T-helper 1 cell treated with Interleukin-12 subunit alpha and Interleukin-12 subunit beta and Interleukin-4 antibody, amounts not matched to agents 30 μg/mL and 1 μg/mL, for 36 hours (primary cell): ENCODE measurements at regions not wholly inside any gene's neighbourhood (a gene's known extent, or its start where the extent isn't known, plus 50 kb on each side); places are given as distances from the start of the nearest gene placed in this dataset.
"Not testable (repeated sequence)": the region's sequence is repeated elsewhere in the genome, so short reads cannot be mapped to it uniquely, and the experiment has no call there.

ENCODE experiments used
- H3K27ac Mint-ChIP-seq: one replicate; pipeline ENCODE4 v1.8.0; 2021; ENCODE audit warnings: mild to moderate bottlenecking, mixed read lengths
- H3K27me3 Mint-ChIP-seq: one replicate; pipeline ENCODE4 v1.8.0; 2021; ENCODE audit warnings: low read depth, mixed read lengths
- H3K36me3 Mint-ChIP-seq: one replicate; pipeline ENCODE4 v1.8.0; 2021; ENCODE audit warnings: low read depth, mixed read lengths
- H3K4me1 Mint-ChIP-seq: one replicate; pipeline ENCODE4 v1.8.0; 2021; ENCODE audit warnings: low read depth, mixed read lengths
- H3K4me3 Mint-ChIP-seq: one replicate; pipeline ENCODE4 v1.8.0; 2021; ENCODE audit warnings: mild to moderate bottlenecking, moderate library complexity, mixed read lengths
- H3K9me3 Mint-ChIP-seq: one replicate; pipeline ENCODE4 v1.8.0; 2021; ENCODE audit warnings: mixed read lengths

- Mint-ChIP-seq H3K4me1 (no peaks in the 10 kb centered on the region), H3K27me3 (no peaks in the 10 kb centered on the region), H3K9me3 (peaks cover 46% of the 10 kb centered on the region), H3K4me3 (no peak overlapping the region), H3K36me3 (no peaks in the 10 kb centered on the region), H3K27ac (no peak overlapping the region)
These were observed 554.1 kb downstream of the GOLGA6L6 start for GRCh38 chr15:19987389-19988048.

GRCh38 chr15:19984101-19984500 is 557.5 kb downstream of the GOLGA6L6 start:
- no peaks in the 10 kb centered on the region for H3K4me1 Mint-ChIP-seq
- H3K4me3 Mint-ChIP-seq: no peak overlapping the region
- no peaks in the 10 kb centered on the region for H3K36me3 Mint-ChIP-seq
- H3K27me3 Mint-ChIP-seq: no peaks in the 10 kb centered on the region
- H3K27ac Mint-ChIP-seq: no peak overlapping the region
- peaks cover 52% of the 10 kb centered on the region for H3K9me3 Mint-ChIP-seq

GRCh38 chr15:19974998-19975397 is 566.6 kb downstream of the GOLGA6L6 start:
- Mint-ChIP-seq H3K27ac (no peak overlapping the region), H3K27me3 (no peaks in the 10 kb centered on the region), H3K36me3 (no peaks in the 10 kb centered on the region), H3K4me1 (no peaks in the 10 kb centered on the region), H3K4me3 (no peak overlapping the region), H3K9me3 (peaks cover 41% of the 10 kb centered on the region)

- no peak overlapping the region for H3K4me3 Mint-ChIP-seq
- peaks cover 40% of the 10 kb centered on the region for H3K9me3 Mint-ChIP-seq
- no peak overlapping the region for H3K27ac Mint-ChIP-seq
- no peaks in the 10 kb centered on the region for H3K4me1 Mint-ChIP-seq
- H3K27me3 Mint-ChIP-seq: no peaks in the 10 kb centered on the region
- H3K36me3 Mint-ChIP-seq: no peaks in the 10 kb centered on the region
These were observed 567.9 kb downstream of the GOLGA6L6 start for GRCh38 chr15:19973718-19974117.

- H3K36me3 Mint-ChIP-seq, H3K27ac Mint-ChIP-seq, H3K4me1 Mint-ChIP-seq, H3K4me3 Mint-ChIP-seq, H3K27me3 Mint-ChIP-seq: not testable (repeated sequence)
- peaks cover 39% of the 10 kb centered on the region for H3K9me3 Mint-ChIP-seq
These were observed 569.0 kb downstream of the GOLGA6L6 start for GRCh38 chr15:19972582-19972981.

GRCh38 chr15:19965574-19965973 is 576.0 kb downstream of the GOLGA6L6 start:
- not testable (repeated sequence) for H3K36me3 Mint-ChIP-seq

GRCh38 chr15:19964480-19964879 is 577.1 kb downstream of the GOLGA6L6 start:
- H3K27ac Mint-ChIP-seq, H3K36me3 Mint-ChIP-seq, H3K4me3 Mint-ChIP-seq, H3K27me3 Mint-ChIP-seq, H3K4me1 Mint-ChIP-seq: not testable (repeated sequence)
- peaks cover 33% of the 10 kb centered on the region for H3K9me3 Mint-ChIP-seq

More at GRCh38 chr15:19965574-19965973, 576.0 kb downstream of the GOLGA6L6 start:
- H3K4me1 Mint-ChIP-seq, H3K4me3 Mint-ChIP-seq, H3K27ac Mint-ChIP-seq, H3K27me3 Mint-ChIP-seq: not testable (repeated sequence)
- H3K9me3 Mint-ChIP-seq: peaks cover 33% of the 10 kb centered on the region

GRCh38 chr15:19956124-19956796 is 585.3 kb downstream of the GOLGA6L6 start:
- Mint-ChIP-seq H3K4me3 (no peak overlapping the region), H3K9me3 (peaks cover 31% of the 10 kb centered on the region), H3K27ac (no peak overlapping the region), H3K27me3 (no peaks in the 10 kb centered on the region), H3K36me3 (no peaks in the 10 kb centered on the region), H3K4me1 (no peaks in the 10 kb centered on the region)

- Mint-ChIP-seq H3K27me3 (no peaks in the 10 kb centered on the region), H3K4me1 (no peaks in the 10 kb centered on the region), H3K27ac (no peak overlapping the region), H3K36me3 (no peaks in the 10 kb centered on the region), H3K4me3 (no peak overlapping the region), H3K9me3 (peaks cover 27% of the 10 kb centered on the region)
These were observed 597.2 kb downstream of the GOLGA6L6 start for GRCh38 chr15:19944261-19944888.

- no peak overlapping the region for H3K4me3 Mint-ChIP-seq
- H3K27ac Mint-ChIP-seq: no peak overlapping the region
- peaks cover 26% of the 10 kb centered on the region for H3K9me3 Mint-ChIP-seq
- no peaks in the 10 kb centered on the region for H3K4me1 Mint-ChIP-seq
- H3K36me3 Mint-ChIP-seq: no peaks in the 10 kb centered on the region
- no peaks in the 10 kb centered on the region for H3K27me3 Mint-ChIP-seq
These were observed 598.1 kb downstream of the GOLGA6L6 start for GRCh38 chr15:19943515-19943914.

- H3K27ac Mint-ChIP-seq, H3K27me3 Mint-ChIP-seq, H3K4me1 Mint-ChIP-seq, H3K36me3 Mint-ChIP-seq, H3K4me3 Mint-ChIP-seq: not testable (repeated sequence)
- peaks cover 30% of the 10 kb centered on the region for H3K9me3 Mint-ChIP-seq
These were observed 638.3 kb downstream of the GOLGA6L6 start for GRCh38 chr15:19903281-19903680.

GRCh38 chr15:19902388-19902787 is 639.2 kb downstream of the GOLGA6L6 start:
- H3K4me3 Mint-ChIP-seq, H3K27me3 Mint-ChIP-seq, H3K27ac Mint-ChIP-seq, H3K4me1 Mint-ChIP-seq, H3K36me3 Mint-ChIP-seq: not testable (repeated sequence)
- peaks cover 33% of the 10 kb centered on the region for H3K9me3 Mint-ChIP-seq

GRCh38 chr15:19901414-19901813 is 640.2 kb downstream of the GOLGA6L6 start:
- H3K27me3 Mint-ChIP-seq, H3K4me3 Mint-ChIP-seq, H3K27ac Mint-ChIP-seq, H3K4me1 Mint-ChIP-seq, H3K36me3 Mint-ChIP-seq: not testable (repeated sequence)
- peaks cover 38% of the 10 kb centered on the region for H3K9me3 Mint-ChIP-seq

- Mint-ChIP-seq H3K27ac (no peak overlapping the region), H3K9me3 (peaks cover 39% of the 10 kb centered on the region), H3K27me3 (no peaks in the 10 kb centered on the region), H3K4me3 (no peak overlapping the region), H3K36me3 (peaks cover 9% of the 10 kb centered on the region), H3K4me1 (no peaks in the 10 kb centered on the region)
These were observed 642.4 kb downstream of the GOLGA6L6 start for GRCh38 chr15:19899021-19899824.
